SK-N-MC (cell line): ENCODE measurements at regions not wholly inside any gene's neighbourhood (a gene's known extent, or its start where the extent isn't known, plus 50 kb on each side); places are given as distances from the start of the nearest gene placed in this dataset.

Source experiments
- EZH2 ChIP-seq: fragments of 200-600 bp; sonication (generic); IDR thresholded peaks from one replicate; pipeline ENCODE4 v1.6.1; 2017; ENCODE audit warnings: antibody characterized with exemption
- FOXP2 ChIP-seq: optimal IDR thresholded peaks from 2 replicates; pipeline ENCODE3; 2011; ENCODE audit warnings: mild to moderate bottlenecking, moderate library complexity; ENCODE audit not compliant: insufficient read depth; ENCODE audit errors: extremely low read length, control extremely low read depth
- POLR2AphosphoS5 ChIP-seq: IDR thresholded peaks from 2 replicates; pipeline ENCODE4 v1.6.1; 2012; ENCODE audit warnings: mild to moderate bottlenecking, low read depth, low read length, borderline replicate concordance

GRCh38 chrX:106510713-106511403, 100.9 kb upstream of the RADX start:
- TF ChIP-seq EZH2 (no peak), POLR2AphosphoS5 (no peak), FOXP2 (no peak)
